HepG2 (cell line): ENCODE measurements at regions not wholly inside any gene's neighbourhood (a gene's known extent, or its start where the extent isn't known, plus 50 kb on each side); places are given as distances from the start of the nearest gene placed in this dataset.

Experiments
- CBX5 ChIP-seq: sonication (generic); formaldehyde crosslinking; IDR thresholded peaks from 2 replicates; pipeline ENCODE4 v1.4.0; 2020; ENCODE audit warnings: missing genetic modification reagents, borderline replicate concordance
- CTCF ChIP-seq: sonication (generic); formaldehyde crosslinking; IDR thresholded peaks from 2 replicates; pipeline ENCODE4 v1.5.0; 2020; ENCODE audit warnings: mild to moderate bottlenecking, missing genetic modification reagents, moderate library complexity
- ELF1 ChIP-seq: sonication (generic); formaldehyde crosslinking; IDR thresholded peaks from 2 replicates; pipeline ENCODE4 v1.4.0; 2020; ENCODE audit warnings: missing genetic modification reagents
- ZBTB2 ChIP-seq: sonication (generic); formaldehyde crosslinking; IDR thresholded peaks from 2 replicates; pipeline ENCODE4 v1.8.0; 2022; ENCODE audit warnings: low read depth, missing genetic modification reagents

GRCh38 chr9:16180091-16180490 lies 627.2 kb downstream of the CCDC171 start:
- TF ChIP-seq CBX5 (CRISPR knock-in tag) (no peak), ELF1 (CRISPR knock-in tag) (no peak), ZBTB2 (CRISPR knock-in tag) (no peak), CTCF (CRISPR knock-in tag) (no peak)
